Neuron (in vitro differentiated cells): ENCODE measurements at regions not wholly inside any gene's neighbourhood (a gene's known extent, or its start where the extent isn't known, plus 50 kb on each side); places are given as distances from the start of the nearest gene placed in this dataset.

Experiments
- H2AFZ ChIP-seq: one replicate; pipeline ENCODE4 v1.6.1; 2013; ENCODE audit warnings: low read depth, mild to moderate bottlenecking, inconsistent platforms, low read length, moderate library complexity
- H3K27me3 ChIP-seq: one replicate; pipeline ENCODE4 v1.6.1; 2013; ENCODE audit warnings: low read length; ENCODE audit not compliant: insufficient read depth
- H3K36me3 ChIP-seq: one replicate; pipeline ENCODE4 v1.6.1; 2013; ENCODE audit warnings: low read length; ENCODE audit not compliant: insufficient read depth
- H3K4me1 ChIP-seq: one replicate; pipeline ENCODE4 v1.6.1; 2013; ENCODE audit warnings: low read length; ENCODE audit not compliant: insufficient read depth
- H3K4me3 ChIP-seq: 2 replicates; pipeline ENCODE4 v1.5.1; 2013; ENCODE audit warnings: mild to moderate bottlenecking, low read length, moderate library complexity
- H3K9me3 ChIP-seq: one replicate; pipeline ENCODE4 v1.6.1; 2013; ENCODE audit warnings: low read length

- no peaks in the 10 kb centered on the region for H3K27me3 ChIP-seq
- no peaks in the 10 kb centered on the region for H3K36me3 ChIP-seq
- H2AFZ ChIP-seq, result no peak overlapping the region
- H3K4me3 ChIP-seq, result no peak overlapping the region
- H3K4me1 ChIP-seq, result peaks cover 9% of the 10 kb centered on the region
- no peaks in the 10 kb centered on the region for H3K9me3 ChIP-seq
These were observed 287.7 kb downstream of the CMPK2 start for GRCh38 chr2:6577960-6578359.

- no peaks in the 10 kb centered on the region for H3K36me3 ChIP-seq
- H3K9me3 ChIP-seq, result no peaks in the 10 kb centered on the region
- H2AFZ ChIP-seq, result no peak overlapping the region
- no peak overlapping the region for H3K4me3 ChIP-seq
- peaks cover 9% of the 10 kb centered on the region for H3K4me1 ChIP-seq
- no peaks in the 10 kb centered on the region for H3K27me3 ChIP-seq
These were observed 287.3 kb downstream of the CMPK2 start for GRCh38 chr2:6578416-6578815.

GRCh38 chr2:6579281-6579680 lies 286.4 kb downstream of the CMPK2 start:
- no peaks in the 10 kb centered on the region for H3K36me3 ChIP-seq
- H2AFZ ChIP-seq, result no peak overlapping the region
- H3K4me1 ChIP-seq, result peaks cover 6% of the 10 kb centered on the region
- H3K27me3 ChIP-seq, result no peaks in the 10 kb centered on the region
- no peak overlapping the region for H3K4me3 ChIP-seq
- no peaks in the 10 kb centered on the region for H3K9me3 ChIP-seq

GRCh38 chr2:6580982-6581381 lies 284.7 kb downstream of the CMPK2 start:
- Histone ChIP-seq H3K27me3 (no peaks in the 10 kb centered on the region), H3K36me3 (no peaks in the 10 kb centered on the region), H2AFZ (no peak overlapping the region), H3K4me3 (no peak overlapping the region), H3K9me3 (no peaks in the 10 kb centered on the region), H3K4me1 (peaks cover 6% of the 10 kb centered on the region)

- no peaks in the 10 kb centered on the region for H3K9me3 ChIP-seq
- no peaks in the 10 kb centered on the region for H3K27me3 ChIP-seq
These were observed 276.6 kb downstream of the CMPK2 start for GRCh38 chr2:6589150-6589549.

GRCh38 chr2:6590442-6590841 lies 275.3 kb downstream of the CMPK2 start:
- H3K36me3 ChIP-seq, result no peaks in the 10 kb centered on the region
- no peak overlapping the region for H2AFZ ChIP-seq
- H3K4me1 ChIP-seq, result no peaks in the 10 kb centered on the region

More at GRCh38 chr2:6589150-6589549, 276.6 kb downstream of the CMPK2 start:
- no peak overlapping the region for H3K4me3 ChIP-seq
- no peaks in the 10 kb centered on the region for H3K36me3 ChIP-seq
- H3K4me1 ChIP-seq, result no peaks in the 10 kb centered on the region
- H2AFZ ChIP-seq, result no peak overlapping the region

GRCh38 chr2:6602471-6602870 lies 263.2 kb downstream of the CMPK2 start:
- Histone ChIP-seq H3K4me1 (peaks cover 16% of the 10 kb centered on the region), H3K36me3 (no peaks in the 10 kb centered on the region), H3K4me3 (no peak overlapping the region), H3K27me3 (no peaks in the 10 kb centered on the region), H2AFZ (no peak overlapping the region), H3K9me3 (no peaks in the 10 kb centered on the region)

More at GRCh38 chr2:6590442-6590841, 275.3 kb downstream of the CMPK2 start:
- Histone ChIP-seq H3K9me3 (no peaks in the 10 kb centered on the region), H3K4me3 (no peak overlapping the region), H3K27me3 (no peaks in the 10 kb centered on the region)

- no peaks in the 10 kb centered on the region for H3K27me3 ChIP-seq
- no peaks in the 10 kb centered on the region for H3K9me3 ChIP-seq
- peak overlapping the region; percentile 22 for H3K4me3 ChIP-seq
- H3K36me3 ChIP-seq, result no peaks in the 10 kb centered on the region
- H3K4me1 ChIP-seq, result peaks cover 16% of the 10 kb centered on the region
- H2AFZ ChIP-seq, result peak overlapping the region; percentile 65
These were observed 259.7 kb downstream of the CMPK2 start for GRCh38 chr2:6605836-6606505.

GRCh38 chr2:6617794-6618193 lies 247.9 kb downstream of the CMPK2 start:
- Histone ChIP-seq H3K4me1 (peaks cover 16% of the 10 kb centered on the region), H3K27me3 (no peaks in the 10 kb centered on the region), H3K4me3 (no peak overlapping the region)

GRCh38 chr2:6618201-6618600 lies 247.5 kb downstream of the CMPK2 start:
- Histone ChIP-seq H2AFZ (peak overlapping the region; percentile 11), H3K36me3 (no peaks in the 10 kb centered on the region)

More at GRCh38 chr2:6617794-6618193, 247.9 kb downstream of the CMPK2 start:
- H2AFZ ChIP-seq, result peak overlapping the region; percentile 11
- H3K9me3 ChIP-seq, result peaks cover 3% of the 10 kb centered on the region
- H3K36me3 ChIP-seq, result no peaks in the 10 kb centered on the region

GRCh38 chr2:6623746-6624145 lies 242.0 kb downstream of the CMPK2 start:
- no peak overlapping the region for H2AFZ ChIP-seq
- H3K36me3 ChIP-seq, result no peaks in the 10 kb centered on the region
- peaks cover 3% of the 10 kb centered on the region for H3K9me3 ChIP-seq
- no peak overlapping the region for H3K4me3 ChIP-seq
- no peaks in the 10 kb centered on the region for H3K4me1 ChIP-seq
- H3K27me3 ChIP-seq, result no peaks in the 10 kb centered on the region

More at GRCh38 chr2:6618201-6618600, 247.5 kb downstream of the CMPK2 start:
- no peaks in the 10 kb centered on the region for H3K27me3 ChIP-seq
- H3K9me3 ChIP-seq, result peaks cover 3% of the 10 kb centered on the region
- H3K4me3 ChIP-seq, result no peak overlapping the region
- peaks cover 16% of the 10 kb centered on the region for H3K4me1 ChIP-seq

GRCh38 chr2:6626401-6627012 lies 239.2 kb downstream of the CMPK2 start:
- no peaks in the 10 kb centered on the region for H3K27me3 ChIP-seq
- H3K36me3 ChIP-seq, result no peaks in the 10 kb centered on the region
- H3K4me1 ChIP-seq, result peaks cover 5% of the 10 kb centered on the region
- H3K9me3 ChIP-seq, result peaks cover 3% of the 10 kb centered on the region
- no peak overlapping the region for H3K4me3 ChIP-seq
- no peak overlapping the region for H2AFZ ChIP-seq

- no peak overlapping the region for H3K4me3 ChIP-seq
- peaks cover 5% of the 10 kb centered on the region for H3K4me1 ChIP-seq
- no peaks in the 10 kb centered on the region for H3K27me3 ChIP-seq
- H2AFZ ChIP-seq, result no peak overlapping the region
- H3K36me3 ChIP-seq, result no peaks in the 10 kb centered on the region
- peaks cover under 1% of the 10 kb centered on the region for H3K9me3 ChIP-seq
These were observed 238.4 kb downstream of the CMPK2 start for GRCh38 chr2:6627316-6627715.
